ENCODE measurements at regions not wholly inside any gene's neighbourhood (a gene's known extent, or its start where the extent isn't known, plus 50 kb on each side); places are given as distances from the start of the nearest gene placed in this dataset.

DNA sequence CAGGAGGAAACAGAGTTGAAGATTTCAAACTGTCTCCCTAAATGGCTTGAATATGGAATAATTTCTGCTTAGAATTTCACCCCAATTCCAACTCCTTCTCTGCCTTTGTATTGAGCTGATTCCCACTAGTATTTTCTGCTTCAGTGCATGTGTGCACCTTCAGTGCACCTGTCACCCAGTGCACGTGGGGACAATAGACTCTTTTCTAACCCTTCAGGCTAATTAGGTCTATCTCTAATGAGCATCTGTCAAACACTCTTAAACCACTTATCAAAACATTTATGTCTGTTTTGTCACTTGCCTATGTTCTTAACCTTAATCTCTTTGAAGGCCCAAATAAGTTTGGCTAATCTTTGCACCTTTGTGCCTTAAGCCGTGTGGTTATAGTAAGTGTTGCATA lies 232.0 kb upstream of the NETO1 start:
- TF ChIP-seq, protein P1, sequence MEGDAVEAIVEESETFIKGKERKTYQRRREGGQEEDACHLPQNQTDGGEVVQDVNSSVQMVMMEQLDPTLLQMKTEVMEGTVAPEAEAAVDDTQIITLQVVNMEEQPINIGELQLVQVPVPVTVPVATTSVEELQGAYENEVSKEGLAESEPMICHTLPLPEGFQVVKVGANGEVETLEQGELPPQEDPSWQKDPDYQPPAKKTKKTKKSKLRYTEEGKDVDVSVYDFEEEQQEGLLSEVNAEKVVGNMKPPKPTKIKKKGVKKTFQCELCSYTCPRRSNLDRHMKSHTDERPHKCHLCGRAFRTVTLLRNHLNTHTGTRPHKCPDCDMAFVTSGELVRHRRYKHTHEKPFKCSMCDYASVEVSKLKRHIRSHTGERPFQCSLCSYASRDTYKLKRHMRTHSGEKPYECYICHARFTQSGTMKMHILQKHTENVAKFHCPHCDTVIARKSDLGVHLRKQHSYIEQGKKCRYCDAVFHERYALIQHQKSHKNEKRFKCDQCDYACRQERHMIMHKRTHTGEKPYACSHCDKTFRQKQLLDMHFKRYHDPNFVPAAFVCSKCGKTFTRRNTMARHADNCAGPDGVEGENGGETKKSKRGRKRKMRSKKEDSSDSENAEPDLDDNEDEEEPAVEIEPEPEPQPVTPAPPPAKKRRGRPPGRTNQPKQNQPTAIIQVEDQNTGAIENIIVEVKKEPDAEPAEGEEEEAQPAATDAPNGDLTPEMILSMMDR (IDR thresholded peaks at IDR 0.05) = no peak
- no peak for TF ChIP-seq POLR2A (IDR thresholded peaks at IDR 0.05)

Data from thyroid gland (tissue), 4 donors.